Activated CD8-positive, alpha-beta T cell treated with anti-CD3 and anti-CD28 coated beads for 36 hours (primary cell): ENCODE measurements at regions not wholly inside any gene's neighbourhood (a gene's known extent, or its start where the extent isn't known, plus 50 kb on each side); places are given as distances from the start of the nearest gene placed in this dataset.

Experiments used
- ATAC-seq: fragments of 200-7000 bp; cut with Tn5 transposase; one replicate; pipeline ENCODE4 v1.10.0; 2021; ENCODE audit warnings: mild to moderate bottlenecking, moderate library complexity
- CTCF ChIA-PET: fragments of 350-600 bp; sonication (Branson Sonifier 250); formaldehyde crosslinking; loops from one replicate; lab custom pipeline; 2021; ENCODE audit warnings: antibody characterized with exemption; lab: Charles Lee
- POLR2A ChIA-PET: fragments of 350-600 bp; sonication (Branson Sonifier 250); formaldehyde crosslinking; loops from one replicate; lab custom pipeline; 2021; ENCODE audit warnings: antibody characterized with exemption; lab: Charles Lee
- DNase-seq: peaks from one replicate; pipeline ENCODE4 v3.0.0-alpha.2; 2020
- H3K27ac Mint-ChIP-seq: one replicate; pipeline ENCODE4 v1.8.0; 2021; ENCODE audit warnings: mild to moderate bottlenecking, mixed read lengths
- H3K27me3 Mint-ChIP-seq: one replicate; pipeline ENCODE4 v1.8.0; 2021; ENCODE audit warnings: mixed read lengths
- H3K36me3 Mint-ChIP-seq: one replicate; pipeline ENCODE4 v1.8.0; 2021; ENCODE audit warnings: low read depth, mixed read lengths
- H3K4me1 Mint-ChIP-seq: one replicate; pipeline ENCODE4 v1.8.0; 2021; ENCODE audit warnings: low read depth, mixed read lengths
- H3K4me3 Mint-ChIP-seq: one replicate; pipeline ENCODE4 v1.8.0; 2021; ENCODE audit warnings: mild to moderate bottlenecking, moderate library complexity, mixed read lengths
- H3K9me3 Mint-ChIP-seq: one replicate; pipeline ENCODE4 v1.8.0; 2021; ENCODE audit warnings: mixed read lengths
- intact Hi-C: fragments of 100-400 bp; cut with micrococcal nuclease; formaldehyde crosslinking; loops from one replicate; pipeline ENCODE4 v1.10.0; 2022
- TF ChIP-seq, protein P1 (sequence below): fragments of 200-600 bp; IDR thresholded peaks from one replicate; pipeline ENCODE4 v1.8.0; 2022; ENCODE audit warnings: antibody characterized with exemption, mild to moderate bottlenecking

DNA sequence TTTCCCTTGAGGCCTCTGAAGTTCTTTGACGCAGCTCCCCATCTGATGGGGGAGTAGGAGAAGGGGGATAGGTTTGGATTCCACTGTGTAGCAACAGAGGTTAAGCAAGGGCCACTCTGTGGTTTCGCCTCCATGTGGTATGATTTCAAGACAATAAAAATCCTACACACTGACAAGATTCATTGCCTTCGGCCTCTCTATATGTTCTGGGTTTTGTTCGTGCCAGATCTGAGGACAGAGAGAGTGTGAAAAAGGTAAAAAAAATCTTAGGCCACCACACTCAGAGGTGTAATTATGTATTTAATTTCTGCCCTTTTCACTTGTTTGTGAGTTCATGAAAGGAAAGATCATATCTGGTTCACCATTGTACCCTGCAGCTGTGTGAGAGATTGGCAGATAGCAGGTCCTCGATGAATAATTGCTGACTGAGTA is 715.2 kb upstream of the ZNF608 start:
- TF ChIP-seq, protein P1, sequence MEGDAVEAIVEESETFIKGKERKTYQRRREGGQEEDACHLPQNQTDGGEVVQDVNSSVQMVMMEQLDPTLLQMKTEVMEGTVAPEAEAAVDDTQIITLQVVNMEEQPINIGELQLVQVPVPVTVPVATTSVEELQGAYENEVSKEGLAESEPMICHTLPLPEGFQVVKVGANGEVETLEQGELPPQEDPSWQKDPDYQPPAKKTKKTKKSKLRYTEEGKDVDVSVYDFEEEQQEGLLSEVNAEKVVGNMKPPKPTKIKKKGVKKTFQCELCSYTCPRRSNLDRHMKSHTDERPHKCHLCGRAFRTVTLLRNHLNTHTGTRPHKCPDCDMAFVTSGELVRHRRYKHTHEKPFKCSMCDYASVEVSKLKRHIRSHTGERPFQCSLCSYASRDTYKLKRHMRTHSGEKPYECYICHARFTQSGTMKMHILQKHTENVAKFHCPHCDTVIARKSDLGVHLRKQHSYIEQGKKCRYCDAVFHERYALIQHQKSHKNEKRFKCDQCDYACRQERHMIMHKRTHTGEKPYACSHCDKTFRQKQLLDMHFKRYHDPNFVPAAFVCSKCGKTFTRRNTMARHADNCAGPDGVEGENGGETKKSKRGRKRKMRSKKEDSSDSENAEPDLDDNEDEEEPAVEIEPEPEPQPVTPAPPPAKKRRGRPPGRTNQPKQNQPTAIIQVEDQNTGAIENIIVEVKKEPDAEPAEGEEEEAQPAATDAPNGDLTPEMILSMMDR = no peak
- POLR2A ChIA-PET = no interaction called here
- H3K27ac Mint-ChIP-seq = no peak overlapping the region
- H3K9me3 Mint-ChIP-seq = peaks cover 13% of the 10 kb centered on the region
- no peaks in the 10 kb centered on the region for H3K27me3 Mint-ChIP-seq
- intact Hi-C loops = no loop called here
- CTCF ChIA-PET = no interaction called here
- no peaks in the 10 kb centered on the region for H3K36me3 Mint-ChIP-seq
- DNase-seq (no peak), ATAC-seq (no peak)
- no peak overlapping the region for H3K4me3 Mint-ChIP-seq
- no peaks in the 10 kb centered on the region for H3K4me1 Mint-ChIP-seq

DNA sequence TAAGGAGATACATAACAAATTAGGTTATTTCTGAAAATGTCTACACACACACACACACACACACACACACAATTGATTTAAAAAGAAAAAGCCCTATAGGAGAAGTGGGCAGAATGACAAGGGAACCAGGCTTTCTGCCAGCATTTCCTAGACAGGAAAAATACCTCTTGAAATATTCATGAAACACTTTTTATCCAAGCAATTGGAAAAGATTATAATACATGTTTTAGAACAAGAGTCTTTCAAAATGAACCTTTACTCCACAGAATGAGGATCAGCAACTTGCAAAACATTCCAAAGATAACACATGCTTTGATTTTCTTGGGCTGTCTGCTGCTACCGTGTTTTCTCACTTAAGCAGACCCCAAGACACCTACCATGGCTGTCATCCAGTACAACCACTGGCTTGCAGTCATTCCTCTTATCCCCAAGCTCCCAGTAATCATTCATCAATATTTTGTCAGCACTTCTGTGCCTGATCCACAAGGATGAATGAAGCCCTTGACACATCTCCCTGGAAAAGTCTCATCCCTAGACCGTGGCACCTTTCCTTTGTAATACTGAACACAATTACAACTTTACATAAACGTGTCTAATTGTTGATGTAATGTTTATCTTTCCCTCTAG is 717.1 kb upstream of the ZNF608 start:
- intact Hi-C loops = no loop called here
- H3K9me3 Mint-ChIP-seq = peaks cover 7% of the 10 kb centered on the region
- no peaks in the 10 kb centered on the region for H3K27me3 Mint-ChIP-seq
- CTCF ChIA-PET = no interaction called here
- POLR2A ChIA-PET = interaction anchor here (0.6 kb wide), 1 partner anchor 1027 kb away, joined by 3 read pairs; no protein-coding TSS in a partner anchor
- TF ChIP-seq, protein P1 = no peak
- DNase-seq = no peak
- H3K4me3 Mint-ChIP-seq = no peak overlapping the region
- no peaks in the 10 kb centered on the region for H3K4me1 Mint-ChIP-seq
- H3K36me3 Mint-ChIP-seq = no peaks in the 10 kb centered on the region
- no peak for ATAC-seq
- H3K27ac Mint-ChIP-seq = no peak overlapping the region

DNA sequence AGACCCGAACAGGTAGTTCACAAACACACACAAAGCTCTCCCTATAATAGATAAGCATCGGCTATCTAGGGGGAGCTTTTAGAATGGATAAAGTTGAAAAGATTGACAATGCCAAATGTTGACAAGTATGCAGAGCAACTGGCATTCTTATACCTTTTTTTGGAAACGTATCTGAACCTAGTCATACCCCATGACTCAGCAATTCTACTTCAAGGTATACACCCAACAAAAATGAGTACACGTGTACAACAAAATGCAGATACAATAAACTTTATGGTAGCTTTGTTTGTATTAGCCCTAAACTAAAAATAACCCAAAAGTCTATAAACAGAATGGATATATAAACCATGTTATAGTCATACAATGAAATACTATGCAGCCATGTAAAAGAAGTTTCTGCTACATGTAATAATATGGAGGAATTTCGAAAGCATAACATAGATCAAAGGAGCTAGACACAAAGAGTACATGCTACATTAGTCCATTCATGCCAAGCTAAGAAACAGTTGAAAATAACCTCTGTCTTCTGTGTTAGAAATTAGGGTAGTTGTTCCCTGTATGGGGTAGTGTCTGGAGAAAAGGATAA is 718.5 kb upstream of the ZNF608 start:
- Mint-ChIP-seq H3K27ac (no peak overlapping the region), H3K4me1 (no peaks in the 10 kb centered on the region), H3K27me3 (no peaks in the 10 kb centered on the region), H3K36me3 (no peaks in the 10 kb centered on the region), H3K4me3 (no peak overlapping the region), H3K9me3 (no peaks in the 10 kb centered on the region)
- POLR2A ChIA-PET = no interaction called here
- no peak for DNase-seq
- TF ChIP-seq, protein P1 = no peak
- intact Hi-C loops = no loop called here
- CTCF ChIA-PET = interaction anchor here (1.1 kb wide), 1 partner anchor 12 kb away, joined by 4 read pairs; no protein-coding TSS in a partner anchor
- no peak for ATAC-seq

DNA sequence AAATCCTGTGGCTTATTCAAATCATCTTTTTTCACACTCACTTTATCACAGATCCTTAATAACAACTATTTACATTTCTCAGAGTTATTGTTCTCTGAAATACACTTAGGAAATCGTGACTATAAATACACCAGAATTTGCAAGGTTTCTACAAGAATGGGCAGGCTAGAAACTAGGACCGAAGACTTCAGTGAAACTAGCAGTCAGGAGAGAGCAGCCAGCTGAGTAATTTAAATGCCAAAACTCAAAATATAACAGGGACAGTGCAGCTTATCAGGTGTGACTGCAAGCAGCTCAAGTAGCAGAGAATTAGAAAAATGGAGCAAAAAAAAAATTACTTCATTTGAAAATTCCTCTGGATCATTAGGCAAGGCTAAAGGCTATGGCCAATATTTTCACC is 719.3 kb upstream of the ZNF608 start:
- DNase-seq = no peak
- H3K4me1 Mint-ChIP-seq = no peaks in the 10 kb centered on the region
- intact Hi-C loops = no loop called here
- ChIA-PET POLR2A (no interaction called here), CTCF (interaction anchor here (1.1 kb wide), 1 partner anchor 12 kb away, joined by 4 read pairs; no protein-coding TSS in a partner anchor)
- H3K9me3 Mint-ChIP-seq = no peaks in the 10 kb centered on the region
- H3K27me3 Mint-ChIP-seq = no peaks in the 10 kb centered on the region
- no peaks in the 10 kb centered on the region for H3K36me3 Mint-ChIP-seq
- no peak for ATAC-seq
- no peak overlapping the region for H3K4me3 Mint-ChIP-seq
- TF ChIP-seq, protein P1 = no peak
- no peak overlapping the region for H3K27ac Mint-ChIP-seq

DNA sequence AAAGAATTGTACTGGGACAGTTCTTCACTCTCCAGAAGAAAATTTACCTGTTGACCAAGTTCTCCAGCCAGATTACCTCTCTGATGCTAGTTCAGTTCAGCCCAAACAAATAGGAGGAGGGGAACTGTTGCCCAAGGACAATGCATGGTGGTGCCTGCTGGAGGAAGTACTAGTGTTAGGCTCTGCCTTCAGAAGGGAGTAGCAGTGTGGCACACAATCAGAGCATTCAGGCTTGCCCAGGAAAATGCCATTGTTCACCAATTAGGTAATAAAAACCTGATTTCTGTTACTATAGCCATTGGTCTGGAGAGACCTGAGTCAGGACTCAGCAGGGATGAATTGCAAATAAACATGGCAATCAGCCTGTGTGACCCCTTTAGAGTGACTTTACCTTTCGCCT is 720.8 kb upstream of the ZNF608 start:
- no peak for DNase-seq
- ATAC-seq = no peak
- Mint-ChIP-seq H3K36me3 (no peaks in the 10 kb centered on the region), H3K27me3 (no peaks in the 10 kb centered on the region), H3K27ac (no peak overlapping the region), H3K4me3 (no peak overlapping the region), H3K4me1 (no peaks in the 10 kb centered on the region), H3K9me3 (no peaks in the 10 kb centered on the region)
- CTCF ChIA-PET = no interaction called here
- intact Hi-C loops = no loop called here
- TF ChIP-seq, protein P1 = no peak
- POLR2A ChIA-PET = no interaction called here
